Activated naive CD4-positive, alpha-beta T cell treated with anti-CD3 and anti-CD28 coated beads, Interleukin-2, amount 50 U/mL, for 24 hours (primary cell): ENCODE measurements at regions not wholly inside any gene's neighbourhood (a gene's known extent, or its start where the extent isn't known, plus 50 kb on each side); places are given as distances from the start of the nearest gene placed in this dataset.

Experiments used
- H3K27ac Mint-ChIP-seq: one replicate; pipeline ENCODE4 v1.8.0; 2021; ENCODE audit warnings: mild to moderate bottlenecking, mixed read lengths
- H3K27me3 Mint-ChIP-seq: one replicate; pipeline ENCODE4 v1.8.0; 2021; ENCODE audit warnings: mixed read lengths
- H3K36me3 Mint-ChIP-seq: one replicate; pipeline ENCODE4 v1.8.0; 2021; ENCODE audit warnings: mixed read lengths
- H3K4me1 Mint-ChIP-seq: one replicate; pipeline ENCODE4 v1.8.0; 2021; ENCODE audit warnings: mixed read lengths
- H3K4me3 Mint-ChIP-seq: one replicate; pipeline ENCODE4 v1.8.0; 2021; ENCODE audit warnings: mild to moderate bottlenecking, mixed read lengths
- H3K9me3 Mint-ChIP-seq: one replicate; pipeline ENCODE4 v1.8.0; 2021; ENCODE audit warnings: mixed read lengths

DNA sequence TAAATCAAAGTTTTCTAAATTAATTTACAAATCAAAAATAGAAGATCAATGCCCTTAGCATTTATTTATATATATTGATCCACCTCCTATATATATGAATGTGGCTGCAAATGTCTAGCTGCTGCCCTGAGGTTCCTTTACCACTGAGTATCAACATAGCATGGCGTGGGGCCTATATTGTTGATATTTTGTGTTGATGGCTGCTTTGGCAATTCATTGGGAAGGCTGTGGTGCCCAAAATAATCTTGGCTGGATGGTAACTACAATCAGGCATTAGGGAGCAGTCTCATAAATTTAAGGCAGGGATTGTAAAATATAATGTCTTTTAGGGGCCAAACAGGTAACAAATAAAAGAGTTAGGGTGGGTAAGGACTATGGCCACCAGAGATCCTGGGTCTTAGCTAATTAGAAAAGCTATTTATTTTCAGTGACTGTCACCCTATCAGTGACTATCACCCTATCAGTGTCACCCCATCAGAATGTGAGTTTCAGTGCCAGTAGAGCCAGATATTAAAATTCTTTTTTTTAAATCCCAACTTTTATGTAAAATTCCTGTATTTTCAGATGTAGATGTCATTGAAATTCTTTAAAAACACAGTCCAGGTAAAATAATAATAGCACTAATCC lies 190.7 kb upstream of the PCSK5 start:
- Mint-ChIP-seq H3K27me3 (no peaks in the 10 kb centered on the region), H3K27ac (no peak overlapping the region), H3K4me1 (no peaks in the 10 kb centered on the region), H3K36me3 (no peaks in the 10 kb centered on the region), H3K4me3 (no peak overlapping the region), H3K9me3 (no peaks in the 10 kb centered on the region)

DNA sequence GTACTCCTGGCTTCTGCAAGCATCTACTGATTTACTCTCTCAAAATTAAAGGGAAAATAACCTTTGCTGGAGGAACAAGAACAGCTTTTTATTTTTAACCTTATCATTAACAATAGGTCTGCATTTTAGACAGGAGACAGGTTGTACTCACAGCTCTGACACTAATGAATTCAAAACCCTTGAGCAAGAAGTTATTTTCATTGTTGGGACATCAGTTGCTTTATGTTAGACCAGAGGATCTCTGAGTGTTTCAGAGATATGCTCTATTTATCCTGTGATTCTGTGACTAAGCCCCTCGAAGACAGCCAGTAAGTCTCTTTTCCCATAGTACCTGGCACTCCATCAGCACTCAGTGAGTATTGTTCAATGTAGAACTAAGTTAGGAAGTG lies 190.2 kb upstream of the PCSK5 start:
- Mint-ChIP-seq H3K9me3 (no peaks in the 10 kb centered on the region), H3K27ac (no peak overlapping the region), H3K36me3 (no peaks in the 10 kb centered on the region), H3K4me1 (no peaks in the 10 kb centered on the region), H3K4me3 (no peak overlapping the region), H3K27me3 (no peaks in the 10 kb centered on the region)

DNA sequence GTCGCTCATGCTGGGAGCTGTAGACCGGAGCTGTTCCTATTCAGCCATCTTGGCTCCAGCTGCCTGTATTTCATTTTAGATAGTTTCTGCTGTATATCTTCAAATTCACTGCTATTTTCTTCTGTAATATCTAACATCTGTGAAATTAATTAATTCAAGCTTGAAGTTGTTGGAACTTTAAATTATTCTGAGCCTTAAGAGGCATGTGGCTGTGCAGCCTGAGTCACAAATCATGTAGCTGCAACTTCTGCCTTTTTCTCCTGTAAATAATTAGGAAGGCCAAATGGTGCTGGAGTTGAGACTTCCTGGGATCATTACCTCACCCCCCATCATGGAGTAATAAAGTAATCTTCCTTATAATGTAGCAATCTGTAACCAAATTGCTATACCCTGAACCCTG lies 183.3 kb upstream of the PCSK5 start:
- Mint-ChIP-seq H3K27ac (no peak overlapping the region), H3K9me3 (peaks cover 5% of the 10 kb centered on the region), H3K27me3 (peaks cover 4% of the 10 kb centered on the region), H3K36me3 (no peaks in the 10 kb centered on the region), H3K4me3 (no peak overlapping the region), H3K4me1 (no peaks in the 10 kb centered on the region)

DNA sequence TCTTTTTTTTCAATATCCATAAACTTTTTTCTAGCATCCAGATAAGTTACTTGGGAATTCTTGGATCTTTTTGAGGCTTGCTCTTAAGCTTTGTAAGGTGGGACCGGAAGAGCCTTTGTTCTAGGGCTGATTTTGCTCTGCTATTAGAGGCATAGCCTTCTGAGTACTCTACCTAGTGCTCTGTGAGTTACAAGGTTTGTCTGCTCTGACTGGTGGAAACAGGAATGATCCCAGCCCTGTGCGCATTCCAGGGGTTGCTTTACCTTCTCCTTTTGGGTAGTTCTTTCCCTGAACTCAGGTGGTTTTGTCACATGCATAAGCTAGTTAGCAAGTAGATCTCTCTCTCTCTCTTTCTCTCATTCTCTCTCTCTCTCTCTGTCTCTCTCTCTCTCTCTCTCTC lies 180.8 kb upstream of the PCSK5 start:
- Mint-ChIP-seq H3K9me3 (peaks cover 5% of the 10 kb centered on the region), H3K36me3 (no peaks in the 10 kb centered on the region), H3K4me1 (no peaks in the 10 kb centered on the region)

DNA sequence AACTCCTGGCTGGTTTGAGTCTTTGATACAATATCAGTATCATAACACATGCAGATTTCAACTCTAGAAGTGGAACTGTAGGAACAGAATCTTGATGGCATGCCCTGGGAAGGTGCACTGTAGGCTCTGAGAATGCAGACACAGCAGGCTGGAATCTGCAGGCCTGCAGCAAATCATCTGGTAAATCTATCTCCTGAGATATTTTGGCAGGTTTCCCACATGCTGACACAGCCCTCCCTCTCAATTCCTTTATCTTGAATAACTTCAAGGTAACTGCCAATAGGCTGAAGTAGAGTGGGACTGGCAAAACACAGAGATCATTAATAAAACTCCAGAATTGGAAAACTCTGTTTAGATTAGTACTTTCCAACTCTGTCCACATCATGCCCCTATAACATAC lies 177.8 kb upstream of the PCSK5 start:
- H3K4me3 Mint-ChIP-seq: no peak overlapping the region
- no peaks in the 10 kb centered on the region for H3K4me1 Mint-ChIP-seq
- no peaks in the 10 kb centered on the region for H3K36me3 Mint-ChIP-seq
- no peaks in the 10 kb centered on the region for H3K9me3 Mint-ChIP-seq
- peaks cover 4% of the 10 kb centered on the region for H3K27me3 Mint-ChIP-seq
- no peak overlapping the region for H3K27ac Mint-ChIP-seq

More for the DNA sequence above, 180.8 kb upstream of the PCSK5 start:
- Mint-ChIP-seq H3K27ac (no peak overlapping the region), H3K4me3 (no peak overlapping the region), H3K27me3 (peaks cover 4% of the 10 kb centered on the region)

DNA sequence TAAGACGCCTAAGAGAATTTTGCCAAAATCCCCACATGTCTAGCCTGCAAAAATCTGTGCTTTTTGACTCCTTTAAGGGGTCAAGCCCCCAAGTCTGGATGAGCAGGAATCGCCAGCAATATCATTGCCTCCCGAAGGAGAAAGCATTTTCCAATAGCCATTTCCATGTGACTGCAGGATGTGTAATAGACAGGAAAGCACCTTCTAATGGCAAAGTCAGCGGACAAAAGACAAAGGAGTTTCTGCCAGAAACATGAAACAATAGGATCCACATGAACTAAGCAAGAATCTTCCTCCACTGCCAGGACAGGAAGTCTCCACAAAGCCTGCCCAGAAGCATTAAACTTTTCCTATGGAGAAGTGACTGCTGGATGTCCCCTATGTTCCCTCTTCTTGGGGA lies 177.1 kb upstream of the PCSK5 start:
- Mint-ChIP-seq H3K36me3 (no peaks in the 10 kb centered on the region), H3K4me1 (no peaks in the 10 kb centered on the region), H3K27ac (no peak overlapping the region), H3K4me3 (no peak overlapping the region), H3K9me3 (no peaks in the 10 kb centered on the region), H3K27me3 (peaks cover 2% of the 10 kb centered on the region)

DNA sequence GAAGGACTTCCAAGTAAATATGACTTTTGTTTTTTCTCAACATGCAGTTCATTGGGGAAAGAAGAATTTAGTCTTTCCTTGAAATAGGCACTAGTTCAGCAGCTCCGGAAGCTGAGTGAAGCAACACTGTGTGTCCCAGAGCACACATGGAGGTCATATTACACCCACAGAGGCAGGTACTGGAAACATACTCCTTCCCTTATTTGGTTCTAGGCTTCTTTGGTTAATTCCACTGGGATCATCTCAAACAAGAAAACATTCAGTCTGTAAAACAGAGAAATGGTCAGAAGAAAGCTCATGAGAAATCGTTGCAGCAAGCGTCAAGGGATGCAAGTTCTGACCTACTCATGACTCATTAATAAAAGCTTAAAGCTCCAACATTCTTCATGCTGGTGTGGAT lies 175.1 kb upstream of the PCSK5 start:
- Mint-ChIP-seq H3K4me3 (no peak overlapping the region), H3K36me3 (no peaks in the 10 kb centered on the region), H3K27ac (no peak overlapping the region), H3K27me3 (no peaks in the 10 kb centered on the region), H3K4me1 (no peaks in the 10 kb centered on the region), H3K9me3 (no peaks in the 10 kb centered on the region)

DNA sequence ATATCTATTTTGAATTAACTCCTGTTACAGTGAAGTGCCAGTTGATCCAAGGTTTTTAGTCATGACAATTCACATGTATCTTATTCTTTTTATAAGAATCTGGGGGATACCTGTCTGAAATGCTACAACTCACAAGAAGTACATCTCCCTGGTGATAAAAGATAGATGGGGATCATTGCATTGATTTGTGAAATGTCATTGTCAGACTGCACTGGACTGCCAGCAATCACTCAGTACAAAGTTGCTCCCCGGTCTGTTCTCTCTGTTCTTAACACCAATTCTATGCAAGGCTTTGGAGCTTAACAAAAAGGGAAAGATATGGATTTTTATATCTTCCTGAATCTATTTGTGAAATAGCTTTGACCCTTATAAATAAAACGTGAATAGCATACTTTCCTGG lies 171.8 kb upstream of the PCSK5 start:
- H3K9me3 Mint-ChIP-seq: no peaks in the 10 kb centered on the region
- H3K4me3 Mint-ChIP-seq: no peak overlapping the region
- no peaks in the 10 kb centered on the region for H3K4me1 Mint-ChIP-seq
- H3K36me3 Mint-ChIP-seq: no peaks in the 10 kb centered on the region
- H3K27me3 Mint-ChIP-seq: peaks cover 5% of the 10 kb centered on the region
- H3K27ac Mint-ChIP-seq: no peak overlapping the region

DNA sequence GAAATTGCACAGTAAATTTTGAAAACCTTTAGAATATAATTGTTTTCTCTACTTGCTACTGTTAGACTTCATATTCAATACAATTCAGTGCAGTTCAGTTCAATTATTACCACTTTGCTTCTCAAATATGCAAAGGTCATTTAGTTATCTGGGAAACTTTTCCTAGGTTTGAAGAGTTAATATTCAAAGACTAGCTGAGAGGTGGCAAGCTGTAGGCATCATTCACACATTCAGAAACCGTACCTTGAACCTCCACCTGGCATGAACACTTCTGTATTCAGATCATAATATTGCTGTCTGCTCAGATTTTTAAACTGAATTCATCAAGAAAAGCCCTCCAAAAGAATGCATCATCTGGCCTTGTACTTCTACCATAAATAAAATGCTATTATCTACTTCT lies 162.1 kb upstream of the PCSK5 start:
- Mint-ChIP-seq H3K4me1 (no peaks in the 10 kb centered on the region), H3K9me3 (peaks cover 4% of the 10 kb centered on the region), H3K36me3 (no peaks in the 10 kb centered on the region), H3K4me3 (no peak overlapping the region), H3K27me3 (peaks cover 11% of the 10 kb centered on the region), H3K27ac (no peak overlapping the region)

DNA sequence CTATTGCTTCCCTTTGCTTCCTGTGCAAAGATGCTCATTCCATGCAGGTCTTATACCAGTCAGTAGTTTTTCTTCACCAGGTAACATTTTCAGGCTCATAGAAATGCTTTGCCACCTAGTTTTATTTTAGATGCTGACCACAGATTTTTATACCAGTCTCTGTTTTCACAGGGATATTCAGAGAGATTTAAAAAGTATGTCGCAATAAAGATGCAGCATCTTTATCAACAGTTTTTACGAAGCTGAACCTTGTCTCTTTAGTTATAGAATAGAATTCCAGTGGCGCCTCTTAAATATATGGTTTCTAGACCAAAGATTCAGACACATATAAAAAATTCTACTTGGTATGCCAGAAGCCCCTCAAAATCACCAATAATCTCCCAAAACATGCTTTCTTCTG lies 155.7 kb upstream of the PCSK5 start:
- H3K4me3 Mint-ChIP-seq: no peak overlapping the region
- H3K27ac Mint-ChIP-seq: no peak overlapping the region
- H3K9me3 Mint-ChIP-seq: no peaks in the 10 kb centered on the region
- no peaks in the 10 kb centered on the region for H3K36me3 Mint-ChIP-seq
- H3K27me3 Mint-ChIP-seq: no peaks in the 10 kb centered on the region
- H3K4me1 Mint-ChIP-seq: no peaks in the 10 kb centered on the region

DNA sequence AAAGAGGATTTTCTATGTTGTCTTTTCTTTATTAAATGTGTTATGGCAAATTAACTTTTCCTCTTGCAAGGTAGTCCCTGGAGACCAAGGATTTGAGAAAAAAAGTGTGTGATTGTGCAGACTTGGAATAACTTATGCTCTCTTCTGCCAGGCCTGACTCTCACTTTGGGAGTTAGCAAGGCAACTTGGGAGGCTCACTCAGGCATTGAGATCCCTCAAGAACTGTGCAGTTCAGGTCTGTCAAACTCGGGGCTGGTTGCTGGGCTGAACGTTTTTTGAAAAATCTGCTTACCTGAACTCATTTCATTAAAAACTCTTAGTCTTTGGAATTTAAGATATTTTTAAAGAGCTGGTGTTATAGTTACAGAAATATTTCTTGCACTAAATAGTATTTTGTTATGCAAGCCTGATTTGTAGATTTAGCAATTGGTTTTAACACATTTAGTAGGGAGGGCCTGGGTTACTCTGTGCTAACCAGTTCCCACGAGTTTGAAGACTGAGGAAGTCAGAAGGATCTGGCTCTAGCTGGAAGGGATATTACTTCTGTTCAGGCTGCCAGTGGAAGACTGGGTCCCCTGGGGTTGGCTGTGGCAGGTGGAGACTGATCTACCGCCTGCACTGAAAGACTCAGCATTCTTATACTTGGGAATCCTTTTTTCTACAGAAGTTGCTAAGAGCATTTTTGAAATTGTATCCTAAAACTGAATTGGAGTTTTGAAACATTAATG lies 150.4 kb upstream of the PCSK5 start:
- no peak overlapping the region for H3K27ac Mint-ChIP-seq
- no peaks in the 10 kb centered on the region for H3K36me3 Mint-ChIP-seq
- no peaks in the 10 kb centered on the region for H3K4me1 Mint-ChIP-seq
- H3K9me3 Mint-ChIP-seq: no peaks in the 10 kb centered on the region
- no peak overlapping the region for H3K4me3 Mint-ChIP-seq
- H3K27me3 Mint-ChIP-seq: peaks cover 3% of the 10 kb centered on the region

DNA sequence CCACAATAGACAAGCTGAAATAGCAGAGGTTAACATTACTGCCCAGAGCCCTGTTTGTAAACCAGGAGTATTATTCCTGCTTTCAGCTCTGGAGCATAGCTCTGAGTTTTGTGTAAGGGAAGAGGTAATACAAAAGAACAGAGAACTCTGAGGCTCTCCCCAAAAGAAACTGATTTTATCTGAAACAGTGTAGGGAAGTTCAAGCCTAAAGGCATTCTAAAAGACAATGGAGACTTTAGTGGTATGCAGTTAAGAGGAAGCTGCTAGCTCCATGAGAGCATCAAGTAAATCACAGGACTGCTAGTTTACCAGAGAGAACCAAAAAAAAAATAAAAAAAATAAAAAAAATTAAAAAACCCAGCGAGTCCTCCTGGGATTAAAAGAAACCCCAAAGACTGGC lies 146.6 kb upstream of the PCSK5 start:
- H3K4me1 Mint-ChIP-seq: no peaks in the 10 kb centered on the region
- H3K27me3 Mint-ChIP-seq: peaks cover 3% of the 10 kb centered on the region
- H3K4me3 Mint-ChIP-seq: no peak overlapping the region
- H3K9me3 Mint-ChIP-seq: no peaks in the 10 kb centered on the region
- H3K27ac Mint-ChIP-seq: no peak overlapping the region
- no peaks in the 10 kb centered on the region for H3K36me3 Mint-ChIP-seq

DNA sequence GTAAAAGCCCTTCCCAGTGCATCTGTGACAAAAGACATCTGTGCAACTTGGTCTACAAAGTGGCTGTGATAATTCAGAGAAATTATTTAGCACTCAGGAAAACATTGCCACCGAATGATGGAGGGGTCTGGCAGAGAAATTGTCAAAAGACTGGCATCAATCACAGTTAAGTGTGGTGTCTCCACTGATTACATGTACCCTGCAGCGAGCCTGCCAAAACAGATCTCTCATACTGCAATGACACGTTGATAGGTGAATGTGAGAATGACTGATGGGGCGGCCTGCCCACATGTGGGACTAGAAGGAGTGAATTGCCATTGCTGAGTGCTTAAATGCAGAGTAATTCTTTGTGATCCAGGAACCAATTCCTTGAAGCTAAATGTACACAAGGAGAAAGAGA lies 136.4 kb upstream of the PCSK5 start:
- H3K4me1 Mint-ChIP-seq: no peaks in the 10 kb centered on the region
- H3K4me3 Mint-ChIP-seq: no peak overlapping the region
- no peak overlapping the region for H3K27ac Mint-ChIP-seq
- no peaks in the 10 kb centered on the region for H3K27me3 Mint-ChIP-seq
- H3K36me3 Mint-ChIP-seq: no peaks in the 10 kb centered on the region
- peaks cover 10% of the 10 kb centered on the region for H3K9me3 Mint-ChIP-seq

DNA sequence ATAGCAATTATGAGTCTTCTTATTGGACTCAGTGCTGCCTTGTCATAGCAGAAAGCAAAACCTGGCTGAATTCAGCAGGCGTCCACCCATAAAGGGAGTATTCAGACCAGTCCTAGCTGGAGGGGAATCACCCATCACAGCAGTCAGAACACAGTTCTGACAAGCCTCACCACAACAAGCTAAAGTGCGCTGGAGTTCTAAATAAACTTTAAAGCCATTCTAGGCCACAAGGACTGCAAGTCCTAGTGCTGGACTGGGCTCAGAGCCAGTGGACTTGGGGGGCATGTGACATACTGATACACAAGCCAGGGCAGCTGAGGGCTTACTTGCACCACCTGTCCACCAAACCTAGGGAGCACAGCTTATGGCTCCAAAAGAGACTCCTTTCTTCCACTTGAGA lies 115.3 kb upstream of the PCSK5 start:
- H3K36me3 Mint-ChIP-seq: no peaks in the 10 kb centered on the region
- H3K27ac Mint-ChIP-seq: no peak overlapping the region
- no peak overlapping the region for H3K4me3 Mint-ChIP-seq
- peaks cover 9% of the 10 kb centered on the region for H3K9me3 Mint-ChIP-seq
- no peaks in the 10 kb centered on the region for H3K4me1 Mint-ChIP-seq
- peaks cover 14% of the 10 kb centered on the region for H3K27me3 Mint-ChIP-seq

DNA sequence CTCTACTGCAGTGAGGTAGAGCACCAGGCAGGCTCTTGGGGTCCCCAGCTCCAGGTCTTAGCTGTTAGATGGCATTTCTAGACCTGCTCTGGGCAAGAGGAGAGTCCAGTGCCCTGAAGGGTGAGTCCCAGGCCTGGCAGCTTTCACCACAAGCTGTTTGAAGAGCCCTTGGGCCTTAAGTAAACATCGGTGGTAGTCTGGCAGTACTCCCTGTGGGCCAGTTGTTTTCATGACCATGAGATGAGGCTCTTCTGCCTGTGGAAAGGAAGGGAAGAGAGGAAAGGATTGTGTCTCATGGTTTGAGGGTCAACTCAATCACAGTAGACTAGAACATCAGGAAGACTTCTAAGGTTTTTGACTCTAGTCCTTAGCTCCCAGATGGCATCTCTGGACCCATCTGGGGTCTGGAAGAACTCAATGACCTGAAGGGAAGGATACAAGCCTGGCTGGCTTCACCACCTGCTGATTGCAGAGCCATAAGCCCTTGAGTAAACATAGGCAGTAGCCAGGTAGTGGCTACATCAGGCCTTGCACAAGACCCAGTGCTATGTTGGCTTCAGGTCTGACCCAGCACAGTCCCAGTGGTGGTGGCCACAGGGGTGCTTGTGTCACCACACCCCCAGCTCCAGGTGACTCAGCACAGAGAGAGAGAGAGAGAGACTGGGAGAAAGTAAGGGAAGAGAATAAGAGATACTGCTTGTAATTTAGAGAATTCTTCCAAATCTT lies 114.3 kb upstream of the PCSK5 start:
- Mint-ChIP-seq H3K9me3 (peaks cover 5% of the 10 kb centered on the region), H3K27me3 (peaks cover 11% of the 10 kb centered on the region), H3K36me3 (no peaks in the 10 kb centered on the region), H3K27ac (no peak overlapping the region), H3K4me3 (no peak overlapping the region), H3K4me1 (no peaks in the 10 kb centered on the region)

DNA sequence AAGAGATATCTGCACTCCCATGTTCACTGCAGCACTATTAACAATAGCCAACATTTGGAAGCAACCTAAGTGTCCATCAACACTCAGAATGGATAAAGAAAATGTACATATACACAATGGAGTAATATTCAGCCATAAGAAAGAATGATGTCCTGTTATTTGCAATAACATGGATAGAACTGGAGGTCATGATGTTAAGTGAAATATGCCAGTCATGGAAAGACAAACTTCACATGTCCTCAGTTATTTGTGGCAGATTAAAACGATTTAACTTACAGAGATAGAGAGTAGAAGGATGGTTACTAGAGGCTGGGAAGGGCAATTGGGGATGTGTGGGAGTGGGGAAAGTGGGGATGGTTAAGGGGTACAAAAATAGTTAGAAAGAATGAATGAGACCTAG lies 110.3 kb upstream of the PCSK5 start:
- no peak overlapping the region for H3K27ac Mint-ChIP-seq
- H3K9me3 Mint-ChIP-seq: peaks cover 5% of the 10 kb centered on the region
- no peak overlapping the region for H3K4me3 Mint-ChIP-seq
- H3K36me3 Mint-ChIP-seq: no peaks in the 10 kb centered on the region
- peaks cover 8% of the 10 kb centered on the region for H3K27me3 Mint-ChIP-seq
- H3K4me1 Mint-ChIP-seq: no peaks in the 10 kb centered on the region
